HepG2 (cell line): ENCODE measurements at regions not wholly inside any gene's neighbourhood (a gene's known extent, or its start where the extent isn't known, plus 50 kb on each side); places are given as distances from the start of the nearest gene placed in this dataset.

Source experiments
- ATAC-seq: fragments of 200-7000 bp; cut with Tn5 transposase; 3 replicates; pipeline ENCODE4 v1.9.1; 2020; ENCODE audit warnings: mild to moderate bottlenecking, moderate library complexity
- BruUV-seq: library from RNA; stranded (reverse); fragments of 400-500 nt; replicated peaks from 2 replicates; lab custom pipeline; 2021; lab: Mats Ljungman, UMichigan
- CTCF ChIA-PET: fragments of 300-600 bp; formaldehyde crosslinking; extraction: SDS; loops from one replicate; lab custom pipeline; 2021; ENCODE audit warnings: low total read pairs, inconsistent platforms, low intra/inter-chr PET ratio; lab: Yijun Ruan, JAX
- POLR2A ChIA-PET: fragments of 350-600 bp; sonication (Branson Sonifier 250); formaldehyde crosslinking; loops from one replicate; lab custom pipeline; 2020; ENCODE audit warnings: antibody characterized with exemption, inconsistent platforms; lab: Yijun Ruan, JAX
- DNase-seq: peaks from one replicate; pipeline ENCODE4 v3.0.0-alpha.2; 2015; ENCODE audit warnings: low spot score
- FAIRE-seq: peaks from 3 replicates; lab custom pipeline; 2011; peaks lifted over from hg19 to GRCh38; lab: Jason Lieb, UNC
- H2AFZ ChIP-seq: one replicate; pipeline ENCODE4 v1.6.1; 2011; ENCODE audit warnings: low read length, inconsistent platforms
- H3K27ac ChIP-seq: fragments of 300-600 bp; 3 replicates; pipeline ENCODE4 v1.8.0; 2011; ENCODE audit warnings: mixed run types, mild to moderate bottlenecking, mixed read lengths, low read length, inconsistent platforms; ENCODE audit not compliant: insufficient read depth; ENCODE audit errors: extremely low read length
- H3K27me3 ChIP-seq, 2 experiments: fragments of 200-600 bp in 1 of 2; 2 replicates in 1 of 2; 3 replicates in 1 of 2; pipeline versions ENCODE4 v1.6.0 to v1.8.0; 2011; ENCODE audit warnings: low read length in 2 of 2, mild to moderate bottlenecking in 2 of 2, moderate library complexity in 2 of 2, inconsistent platforms in 1 of 2; ENCODE audit not compliant: insufficient read depth in 2 of 2, control insufficient read depth in 1 of 2
- H3K36me3 ChIP-seq, 2 experiments: fragments of 200-600 bp in 1 of 2; replicated peaks in 1 of 2; 2 replicates in 1 of 2; 3 replicates in 1 of 2; pipeline versions ENCODE4 v1.5.1 to v1.8.0; 2011; ENCODE audit warnings: low read length in 2 of 2, inconsistent platforms in 1 of 2; ENCODE audit not compliant: insufficient read depth in 2 of 2, control insufficient read depth in 1 of 2
- H3K4me1 ChIP-seq: 2 replicates; pipeline ENCODE4 v1.5.1; 2012; ENCODE audit warnings: low read length, inconsistent platforms; ENCODE audit not compliant: insufficient read depth
- H3K4me2 ChIP-seq: 2 replicates; pipeline ENCODE4 v1.6.0; 2011; ENCODE audit warnings: low read depth, low read length, inconsistent platforms
- H3K4me3 ChIP-seq, 3 experiments: fragments of 200-600 bp in 1 of 3; sonication (generic), shearing (Covaris generic) in 1 of 3; replicated peaks in 1 of 3; 2 replicates each; pipeline ENCODE4 v1.5.1; 2011 to 2016; ENCODE audit warnings: low read length in 3 of 3, inconsistent platforms in 2 of 3, low read depth in 2 of 3, mild to moderate bottlenecking in 2 of 3, control low read depth in 1 of 3, mixed read lengths in 1 of 3; ENCODE audit not compliant: insufficient read depth in 1 of 3
- H3K79me2 ChIP-seq: one replicate; pipeline ENCODE4 v1.6.1; 2011; ENCODE audit warnings: low read length, inconsistent platforms; ENCODE audit not compliant: insufficient read depth
- H3K9ac ChIP-seq: 2 replicates; pipeline ENCODE4 v1.6.0; 2011; ENCODE audit warnings: mild to moderate bottlenecking, low read depth, low read length, inconsistent platforms; ENCODE audit not compliant: insufficient read depth
- H3K9me3 ChIP-seq: 2 replicates; pipeline ENCODE4 v1.5.1; 2012; ENCODE audit warnings: mild to moderate bottlenecking, low read length
- H4K20me1 ChIP-seq: 2 replicates; pipeline ENCODE4 v1.6.0; 2011; ENCODE audit warnings: inconsistent platforms, mild to moderate bottlenecking, low read length, moderate library complexity; ENCODE audit not compliant: insufficient read depth
- BORCS8-MEF2B ChIP-seq: sonication (generic); formaldehyde crosslinking; IDR thresholded peaks from 2 replicates; pipeline ENCODE4 v1.8.0; 2022; ENCODE audit warnings: mild to moderate bottlenecking, missing genetic modification reagents
- FOXJ3 ChIP-seq: sonication (generic); formaldehyde crosslinking; IDR thresholded peaks from 2 replicates; pipeline ENCODE4 v1.4.0; 2020; ENCODE audit warnings: missing genetic modification reagents, mild to moderate bottlenecking, borderline replicate concordance
- GATAD2A ChIP-seq: IDR thresholded peaks from 2 replicates; pipeline ENCODE4 v1.6.1; 2016
- NFATC3 ChIP-seq: sonication (generic); formaldehyde crosslinking; IDR thresholded peaks from 2 replicates; pipeline ENCODE4 v1.5.1; 2020; ENCODE audit warnings: mild to moderate bottlenecking, missing genetic modification reagents
- NFRKB ChIP-seq: fragments of 450-650 bp; IDR thresholded peaks from 2 replicates; pipeline ENCODE4 v1.6.1; 2017
- TP53 ChIP-seq: sonication (generic); formaldehyde crosslinking; conservative IDR thresholded peaks from 2 replicates; pipeline ENCODE4 v1.4.0; 2020; ENCODE audit warnings: missing genetic modification reagents
- ZFP82 ChIP-seq: sonication (generic); formaldehyde crosslinking; IDR thresholded peaks from 2 replicates; pipeline ENCODE4 v1.5.1; 2020; ENCODE audit warnings: mild to moderate bottlenecking, missing genetic modification reagents, borderline replicate concordance
- ZNF234 ChIP-seq: sonication (generic); formaldehyde crosslinking; conservative IDR thresholded peaks from 2 replicates; pipeline ENCODE4 v1.5.1; 2020; ENCODE audit warnings: mild to moderate bottlenecking, missing genetic modification reagents
- ZNF367 ChIP-seq: sonication (generic); formaldehyde crosslinking; IDR thresholded peaks from 2 replicates; pipeline ENCODE4 v1.4.0; 2020; ENCODE audit warnings: missing genetic modification reagents, borderline replicate concordance
- ZNF44 ChIP-seq: sonication (generic); formaldehyde crosslinking; IDR thresholded peaks from 2 replicates; pipeline ENCODE4 v1.5.1; 2020; ENCODE audit warnings: mild to moderate bottlenecking, missing genetic modification reagents
- ZNF484 ChIP-seq: sonication (generic); formaldehyde crosslinking; IDR thresholded peaks from 2 replicates; pipeline ENCODE4 v1.5.1; 2020; ENCODE audit warnings: mild to moderate bottlenecking, low read depth, missing genetic modification reagents, borderline replicate concordance
- WGBS: methylation state at CpG from one replicate; pipeline ENCODE4 v1.1.6; 2017; ENCODE audit warnings: low lambda C conversion rate; 5-methylcytosine and 5-hydroxymethylcytosine counted together
- in situ Hi-C: cut with HindIII; loops from 2 replicates; pipeline ENCODE4 v1.10.0; 2017; ENCODE audit warnings: low pct_unique_long_range_greater_than_20kb; ENCODE audit not compliant: extremely low pct_ligation_motif_present
- intact Hi-C: fragments of 100-400 bp; cut with micrococcal nuclease; formaldehyde crosslinking; loops from one replicate; pipeline ENCODE4 v1.10.0; 2022; ENCODE audit not compliant: unreplicated experiment
- TF ChIP-seq, protein P1 (sequence below): sonication (generic); formaldehyde crosslinking; IDR thresholded peaks from 2 replicates; pipeline ENCODE4 v1.4.0; 2020; ENCODE audit warnings: missing genetic modification reagents, mild to moderate bottlenecking, borderline replicate concordance
- TF ChIP-seq, protein P2 (sequence below): IDR thresholded peaks from 2 replicates; pipeline ENCODE4 v1.4.0; 2020; ENCODE audit warnings: mild to moderate bottlenecking, missing genetic modification reagents
- TF ChIP-seq, protein P3 (sequence below): IDR thresholded peaks from 2 replicates; pipeline ENCODE4 v1.6.1; 2016
- TF ChIP-seq, protein P4 (sequence below): sonication (generic); formaldehyde crosslinking; IDR thresholded peaks from 2 replicates; pipeline ENCODE4 v1.5.0; 2020; ENCODE audit warnings: mild to moderate bottlenecking, missing genetic modification reagents, moderate library complexity
- TF ChIP-seq, protein P5 (sequence below): sonication (generic); formaldehyde crosslinking; conservative IDR thresholded peaks from 2 replicates; pipeline ENCODE4 v1.5.0; 2020; ENCODE audit warnings: missing genetic modification reagents

DNA sequence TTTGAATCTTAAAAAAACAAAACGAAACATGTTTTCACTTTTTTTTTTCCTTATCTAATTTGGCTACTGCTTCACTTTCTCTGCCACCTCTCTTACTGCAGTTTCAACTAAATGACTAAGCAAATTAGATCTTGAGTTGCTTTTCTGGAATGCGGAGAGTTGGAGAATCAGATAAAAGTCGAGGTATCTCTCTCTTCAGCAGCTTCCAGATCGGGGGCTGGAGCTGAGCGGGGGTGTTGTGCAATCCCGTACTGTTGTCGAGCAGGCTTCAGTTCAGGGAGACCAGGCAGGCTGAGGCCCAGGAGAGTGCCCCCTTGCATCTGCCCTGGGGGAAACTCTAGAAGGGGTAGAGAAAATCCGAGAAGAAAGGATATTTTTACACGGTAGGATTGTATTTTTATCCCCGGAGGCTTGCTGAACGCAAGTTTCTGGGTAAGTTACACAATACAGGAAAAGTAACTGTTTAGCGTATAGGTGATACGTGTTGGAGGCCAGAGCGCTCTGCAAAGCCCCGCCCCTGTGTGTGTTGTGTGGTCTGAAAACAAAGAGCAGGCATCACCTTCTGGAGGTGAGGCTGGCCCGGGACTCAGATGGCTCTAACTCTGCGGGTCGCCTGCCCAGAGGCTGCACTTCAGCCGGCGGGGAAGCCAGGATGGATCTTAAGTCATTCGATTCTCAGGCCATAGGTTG is 116.6 kb downstream of the KLF6 start:
- no peaks in the 10 kb centered on the region for H3K36me3 ChIP-seq
- DNase-seq, result peak; percentile 55
- no peak overlapping the region for H3K27ac ChIP-seq
- peak; percentile 36 for FAIRE-seq
- H3K79me2 ChIP-seq, result no peaks in the 10 kb centered on the region
- no peak overlapping the region for H2AFZ ChIP-seq
- H3K4me1 ChIP-seq, result no peaks in the 10 kb centered on the region
- WGBS, result 4% methylated on average over 21 of the region's 21 CpGs
- ATAC-seq, result peak; percentile 90
- POLR2A ChIA-PET, result no interaction called here
- in situ Hi-C loops (no loop called here), intact Hi-C loops (no loop called here)
- no TSS peak for BruUV-seq
- peaks cover 0 to 14% of the 10 kb centered on the region in 2 experiments; a peak in 3 of 5 replicates for H3K27me3 ChIP-seq
- peak overlapping the region; percentile 67 for H3K4me2 ChIP-seq
- CTCF ChIA-PET, result no interaction called here
- peak overlapping the region; percentile 32 to 56 (median 48) for H3K4me3 ChIP-seq
- H4K20me1 ChIP-seq, result no peaks in the 10 kb centered on the region
- no peaks in the 10 kb centered on the region for H3K9me3 ChIP-seq
- no peak overlapping the region for H3K9ac ChIP-seq
- TF ChIP-seq ZNF234 (no peak), NFRKB (no peak), ZNF484 (CRISPR knock-in tag) (no peak), GATAD2A (CRISPR knock-in tag) (peak; percentile 15; the same call in 1 of the 2 replicates), FOXJ3 (no peak), ZNF367 (CRISPR knock-in tag) (no peak), NFATC3 (CRISPR knock-in tag) (no peak), ZFP82 (CRISPR knock-in tag) (no peak), TP53 (no peak), BORCS8-MEF2B (CRISPR knock-in tag) (no peak), ZNF44 (CRISPR knock-in tag) (0 out of 2 replicates have a peak, but pooled peaks have one; percentile 54)
- TF ChIP-seq, protein P1, sequence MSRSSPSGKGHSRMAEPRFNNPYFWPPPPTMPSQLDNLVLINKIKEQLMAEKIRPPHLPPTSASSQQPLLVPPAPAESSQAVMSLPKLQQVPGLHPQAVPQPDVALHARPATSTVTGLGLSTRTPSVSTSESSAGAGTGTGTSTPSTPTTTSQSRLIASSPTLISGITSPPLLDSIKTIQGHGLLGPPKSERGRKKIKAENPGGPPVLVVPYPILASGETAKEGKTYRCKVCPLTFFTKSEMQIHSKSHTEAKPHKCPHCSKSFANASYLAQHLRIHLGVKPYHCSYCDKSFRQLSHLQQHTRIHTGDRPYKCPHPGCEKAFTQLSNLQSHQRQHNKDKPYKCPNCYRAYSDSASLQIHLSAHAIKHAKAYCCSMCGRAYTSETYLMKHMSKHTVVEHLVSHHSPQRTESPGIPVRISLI (CRISPR knock-in tag), result no peak
- TF ChIP-seq, protein P2, sequence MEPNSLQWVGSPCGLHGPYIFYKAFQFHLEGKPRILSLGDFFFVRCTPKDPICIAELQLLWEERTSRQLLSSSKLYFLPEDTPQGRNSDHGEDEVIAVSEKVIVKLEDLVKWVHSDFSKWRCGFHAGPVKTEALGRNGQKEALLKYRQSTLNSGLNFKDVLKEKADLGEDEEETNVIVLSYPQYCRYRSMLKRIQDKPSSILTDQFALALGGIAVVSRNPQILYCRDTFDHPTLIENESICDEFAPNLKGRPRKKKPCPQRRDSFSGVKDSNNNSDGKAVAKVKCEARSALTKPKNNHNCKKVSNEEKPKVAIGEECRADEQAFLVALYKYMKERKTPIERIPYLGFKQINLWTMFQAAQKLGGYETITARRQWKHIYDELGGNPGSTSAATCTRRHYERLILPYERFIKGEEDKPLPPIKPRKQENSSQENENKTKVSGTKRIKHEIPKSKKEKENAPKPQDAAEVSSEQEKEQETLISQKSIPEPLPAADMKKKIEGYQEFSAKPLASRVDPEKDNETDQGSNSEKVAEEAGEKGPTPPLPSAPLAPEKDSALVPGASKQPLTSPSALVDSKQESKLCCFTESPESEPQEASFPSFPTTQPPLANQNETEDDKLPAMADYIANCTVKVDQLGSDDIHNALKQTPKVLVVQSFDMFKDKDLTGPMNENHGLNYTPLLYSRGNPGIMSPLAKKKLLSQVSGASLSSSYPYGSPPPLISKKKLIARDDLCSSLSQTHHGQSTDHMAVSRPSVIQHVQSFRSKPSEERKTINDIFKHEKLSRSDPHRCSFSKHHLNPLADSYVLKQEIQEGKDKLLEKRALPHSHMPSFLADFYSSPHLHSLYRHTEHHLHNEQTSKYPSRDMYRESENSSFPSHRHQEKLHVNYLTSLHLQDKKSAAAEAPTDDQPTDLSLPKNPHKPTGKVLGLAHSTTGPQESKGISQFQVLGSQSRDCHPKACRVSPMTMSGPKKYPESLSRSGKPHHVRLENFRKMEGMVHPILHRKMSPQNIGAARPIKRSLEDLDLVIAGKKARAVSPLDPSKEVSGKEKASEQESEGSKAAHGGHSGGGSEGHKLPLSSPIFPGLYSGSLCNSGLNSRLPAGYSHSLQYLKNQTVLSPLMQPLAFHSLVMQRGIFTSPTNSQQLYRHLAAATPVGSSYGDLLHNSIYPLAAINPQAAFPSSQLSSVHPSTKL (CRISPR knock-in tag), result 0 out of 2 replicates have a peak, but pooled peaks have one; percentile 37
- TF ChIP-seq, protein P3, sequence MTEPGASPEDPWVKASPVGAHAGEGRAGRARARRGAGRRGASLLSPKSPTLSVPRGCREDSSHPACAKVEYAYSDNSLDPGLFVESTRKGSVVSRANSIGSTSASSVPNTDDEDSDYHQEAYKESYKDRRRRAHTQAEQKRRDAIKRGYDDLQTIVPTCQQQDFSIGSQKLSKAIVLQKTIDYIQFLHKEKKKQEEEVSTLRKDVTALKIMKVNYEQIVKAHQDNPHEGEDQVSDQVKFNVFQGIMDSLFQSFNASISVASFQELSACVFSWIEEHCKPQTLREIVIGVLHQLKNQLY (CRISPR knock-in tag), result no peak
- TF ChIP-seq, protein P4, sequence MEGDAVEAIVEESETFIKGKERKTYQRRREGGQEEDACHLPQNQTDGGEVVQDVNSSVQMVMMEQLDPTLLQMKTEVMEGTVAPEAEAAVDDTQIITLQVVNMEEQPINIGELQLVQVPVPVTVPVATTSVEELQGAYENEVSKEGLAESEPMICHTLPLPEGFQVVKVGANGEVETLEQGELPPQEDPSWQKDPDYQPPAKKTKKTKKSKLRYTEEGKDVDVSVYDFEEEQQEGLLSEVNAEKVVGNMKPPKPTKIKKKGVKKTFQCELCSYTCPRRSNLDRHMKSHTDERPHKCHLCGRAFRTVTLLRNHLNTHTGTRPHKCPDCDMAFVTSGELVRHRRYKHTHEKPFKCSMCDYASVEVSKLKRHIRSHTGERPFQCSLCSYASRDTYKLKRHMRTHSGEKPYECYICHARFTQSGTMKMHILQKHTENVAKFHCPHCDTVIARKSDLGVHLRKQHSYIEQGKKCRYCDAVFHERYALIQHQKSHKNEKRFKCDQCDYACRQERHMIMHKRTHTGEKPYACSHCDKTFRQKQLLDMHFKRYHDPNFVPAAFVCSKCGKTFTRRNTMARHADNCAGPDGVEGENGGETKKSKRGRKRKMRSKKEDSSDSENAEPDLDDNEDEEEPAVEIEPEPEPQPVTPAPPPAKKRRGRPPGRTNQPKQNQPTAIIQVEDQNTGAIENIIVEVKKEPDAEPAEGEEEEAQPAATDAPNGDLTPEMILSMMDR (CRISPR knock-in tag), result peak; percentile 22; the same call in 1 of the 2 replicates
- TF ChIP-seq, protein P5, sequence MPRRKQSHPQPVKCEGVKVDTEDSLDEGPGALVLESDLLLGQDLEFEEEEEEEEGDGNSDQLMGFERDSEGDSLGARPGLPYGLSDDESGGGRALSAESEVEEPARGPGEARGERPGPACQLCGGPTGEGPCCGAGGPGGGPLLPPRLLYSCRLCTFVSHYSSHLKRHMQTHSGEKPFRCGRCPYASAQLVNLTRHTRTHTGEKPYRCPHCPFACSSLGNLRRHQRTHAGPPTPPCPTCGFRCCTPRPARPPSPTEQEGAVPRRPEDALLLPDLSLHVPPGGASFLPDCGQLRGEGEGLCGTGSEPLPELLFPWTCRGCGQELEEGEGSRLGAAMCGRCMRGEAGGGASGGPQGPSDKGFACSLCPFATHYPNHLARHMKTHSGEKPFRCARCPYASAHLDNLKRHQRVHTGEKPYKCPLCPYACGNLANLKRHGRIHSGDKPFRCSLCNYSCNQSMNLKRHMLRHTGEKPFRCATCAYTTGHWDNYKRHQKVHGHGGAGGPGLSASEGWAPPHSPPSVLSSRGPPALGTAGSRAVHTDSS, result no peak
